ENCODE measurements at regions not wholly inside any gene's neighbourhood (a gene's known extent, or its start where the extent isn't known, plus 50 kb on each side); places are given as distances from the start of the nearest gene placed in this dataset.

GRCh38 chr18:1222880-1223279 lies 318.2 kb downstream of the ADCYAP1 start:
- TF ChIP-seq CTCF (IDR thresholded peaks at IDR 0.05) (no peak), ZFX (IDR thresholded peaks at IDR 0.05; ENCODE audit: borderline replicate concordance) (no peak)

Measured in 22Rv1 (cell line).